ENCODE measurements at regions not wholly inside any gene's neighbourhood (a gene's known extent, or its start where the extent isn't known, plus 50 kb on each side); places are given as distances from the start of the nearest gene placed in this dataset.

DNA sequence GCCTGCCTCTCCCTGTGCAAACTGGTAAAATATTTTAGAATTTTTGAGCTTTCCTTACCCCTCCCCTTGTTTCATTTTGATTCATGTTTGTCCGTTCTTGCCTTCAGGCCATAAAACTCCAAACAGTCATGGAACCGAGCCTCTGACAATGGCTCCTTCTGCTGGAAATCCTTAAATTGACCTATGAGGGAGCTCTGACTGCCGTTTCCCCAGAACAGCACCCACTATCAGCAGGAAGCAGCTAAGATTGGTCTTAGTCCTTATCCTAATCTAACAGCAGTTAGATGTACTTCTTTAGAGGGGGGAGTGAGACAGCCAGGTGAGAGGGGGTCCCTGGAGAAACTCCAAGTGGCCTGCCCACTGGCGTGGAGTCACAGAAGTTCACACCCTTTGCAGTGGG lies 106.7 kb downstream of the FAM174A start:
- no peak for DNase-seq (ENCODE audit: low read depth)
- no peak overlapping the region for H3K4me3 ChIP-seq (ENCODE audit: low read length)
- TF ChIP-seq, protein P1, sequence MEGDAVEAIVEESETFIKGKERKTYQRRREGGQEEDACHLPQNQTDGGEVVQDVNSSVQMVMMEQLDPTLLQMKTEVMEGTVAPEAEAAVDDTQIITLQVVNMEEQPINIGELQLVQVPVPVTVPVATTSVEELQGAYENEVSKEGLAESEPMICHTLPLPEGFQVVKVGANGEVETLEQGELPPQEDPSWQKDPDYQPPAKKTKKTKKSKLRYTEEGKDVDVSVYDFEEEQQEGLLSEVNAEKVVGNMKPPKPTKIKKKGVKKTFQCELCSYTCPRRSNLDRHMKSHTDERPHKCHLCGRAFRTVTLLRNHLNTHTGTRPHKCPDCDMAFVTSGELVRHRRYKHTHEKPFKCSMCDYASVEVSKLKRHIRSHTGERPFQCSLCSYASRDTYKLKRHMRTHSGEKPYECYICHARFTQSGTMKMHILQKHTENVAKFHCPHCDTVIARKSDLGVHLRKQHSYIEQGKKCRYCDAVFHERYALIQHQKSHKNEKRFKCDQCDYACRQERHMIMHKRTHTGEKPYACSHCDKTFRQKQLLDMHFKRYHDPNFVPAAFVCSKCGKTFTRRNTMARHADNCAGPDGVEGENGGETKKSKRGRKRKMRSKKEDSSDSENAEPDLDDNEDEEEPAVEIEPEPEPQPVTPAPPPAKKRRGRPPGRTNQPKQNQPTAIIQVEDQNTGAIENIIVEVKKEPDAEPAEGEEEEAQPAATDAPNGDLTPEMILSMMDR (IDR thresholded peaks at IDR 0.05; ENCODE audit: insufficient read depth, low read depth, low read length, missing control alignments) = no peak

DNA sequence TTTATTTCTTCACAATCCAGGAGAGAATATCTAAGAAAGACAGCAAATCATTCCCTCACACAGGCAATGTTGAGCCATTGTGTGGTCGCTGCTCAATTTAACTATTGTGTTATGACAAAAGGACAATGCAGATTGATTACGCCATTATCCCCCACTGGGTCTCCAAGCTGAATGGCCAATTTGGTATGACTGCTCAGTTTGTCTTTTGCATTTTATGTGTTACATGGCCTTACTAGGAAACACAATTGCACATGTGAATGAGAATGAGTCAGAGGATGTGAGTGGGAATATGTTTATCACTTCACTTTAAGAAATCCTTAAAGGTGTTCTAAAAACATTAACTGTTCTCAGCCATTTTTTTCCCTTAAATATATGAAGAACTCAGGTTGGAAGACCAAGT lies 108.3 kb downstream of the FAM174A start:
- TF ChIP-seq, protein P1 (IDR thresholded peaks at IDR 0.05; ENCODE audit: insufficient read depth, low read depth, low read length, missing control alignments) = no peak
- peak; percentile 53 for DNase-seq (ENCODE audit: low read depth)

DNA sequence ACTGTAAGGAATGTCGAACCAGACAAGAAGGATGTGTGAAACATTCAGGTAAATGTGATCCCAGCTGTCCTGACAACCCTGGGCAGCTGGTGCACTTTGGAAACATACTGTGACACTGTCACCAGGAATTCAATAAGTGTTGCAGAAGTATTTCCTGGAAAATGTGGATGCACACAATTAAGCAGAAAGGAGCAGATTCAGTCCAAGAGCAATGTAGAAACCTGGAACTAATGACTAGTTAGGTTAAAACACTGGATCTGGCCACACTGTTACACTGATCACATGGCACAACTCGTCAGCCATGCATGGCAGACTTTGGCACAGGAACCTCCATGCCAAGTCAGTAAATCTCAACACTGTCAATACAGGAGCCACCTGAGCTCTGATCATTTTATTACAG lies 109.0 kb downstream of the FAM174A start:
- no peak overlapping the region for H3K4me3 ChIP-seq (ENCODE audit: low read length)
- TF ChIP-seq, protein P1 (IDR thresholded peaks at IDR 0.05; ENCODE audit: insufficient read depth, low read depth, low read length, missing control alignments) = no peak
- DNase-seq (ENCODE audit: low read depth) = no peak

More for the DNA sequence above, 108.3 kb downstream of the FAM174A start:
- H3K4me3 ChIP-seq (ENCODE audit: low read length) = no peak overlapping the region

DNA sequence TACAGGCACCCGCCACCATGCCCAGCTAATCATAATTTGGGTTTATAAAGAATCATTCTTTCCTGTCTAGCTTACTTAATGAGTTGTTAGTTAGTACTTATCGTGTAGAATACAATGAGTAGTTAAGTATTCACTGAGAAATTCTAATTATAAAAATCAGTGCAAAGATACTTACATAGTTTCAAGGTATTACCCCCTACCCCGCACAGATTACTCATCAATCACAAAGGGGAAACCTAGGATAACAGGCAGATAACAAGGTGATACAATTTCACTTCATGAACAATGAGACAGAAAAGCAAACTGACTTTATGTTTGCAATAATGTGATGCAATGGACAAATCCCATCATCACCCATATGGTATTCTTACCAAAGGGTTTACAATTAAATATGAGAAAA lies 109.6 kb downstream of the FAM174A start:
- no peak overlapping the region for H3K4me3 ChIP-seq (ENCODE audit: low read length)
- no peak for DNase-seq (ENCODE audit: low read depth)

DNA sequence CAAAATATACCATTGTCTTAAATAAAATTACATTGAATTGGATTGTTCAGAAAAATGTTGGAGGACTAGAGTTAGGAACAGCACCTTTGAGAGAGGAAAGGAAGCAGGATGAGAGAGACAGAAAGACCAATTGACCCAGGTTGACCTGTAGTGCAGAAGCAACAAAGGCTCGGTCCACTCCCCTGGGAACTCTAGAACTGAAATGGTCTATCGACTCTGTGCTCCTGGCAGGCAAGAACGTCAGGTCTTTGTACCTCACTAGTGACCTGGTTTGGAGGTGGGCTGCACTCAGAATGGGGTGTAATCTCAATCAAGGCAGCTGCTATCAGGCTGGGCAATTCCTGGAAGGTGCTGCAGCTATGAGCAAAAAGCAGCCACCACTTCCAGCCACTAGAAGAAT lies 110.8 kb downstream of the FAM174A start:
- DNase-seq (ENCODE audit: low read depth) = no peak
- H3K4me3 ChIP-seq (ENCODE audit: low read length) = no peak overlapping the region
- TF ChIP-seq, protein P1 (IDR thresholded peaks at IDR 0.05; ENCODE audit: insufficient read depth, low read depth, low read length, missing control alignments) = no peak

More for the DNA sequence above, 109.6 kb downstream of the FAM174A start:
- TF ChIP-seq, protein P1 (IDR thresholded peaks at IDR 0.05; ENCODE audit: insufficient read depth, low read depth, low read length, missing control alignments) = no peak

DNA sequence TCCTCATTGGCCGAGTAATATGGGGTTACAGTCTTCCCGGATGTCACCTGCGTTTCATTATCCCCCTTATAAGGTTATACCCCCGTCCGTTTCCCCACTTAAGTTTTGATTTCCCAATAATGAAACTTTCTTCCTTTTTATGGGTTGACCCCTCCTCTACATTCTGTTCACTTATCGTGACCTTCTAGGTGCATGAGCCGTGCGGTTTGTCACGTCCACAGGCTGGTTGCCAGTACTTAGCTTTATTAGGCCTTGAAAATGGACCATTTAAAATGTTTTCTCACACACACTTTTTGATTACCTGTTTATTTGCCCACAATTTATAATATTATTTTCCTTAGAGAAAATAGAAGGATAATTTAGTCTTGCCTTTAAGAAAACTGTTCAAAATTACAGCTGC lies 111.5 kb downstream of the FAM174A start:
- no peak for DNase-seq (ENCODE audit: low read depth)
- H3K4me3 ChIP-seq (ENCODE audit: low read length) = no peak overlapping the region
- TF ChIP-seq, protein P1 (IDR thresholded peaks at IDR 0.05; ENCODE audit: insufficient read depth, low read depth, low read length, missing control alignments) = no peak

DNA sequence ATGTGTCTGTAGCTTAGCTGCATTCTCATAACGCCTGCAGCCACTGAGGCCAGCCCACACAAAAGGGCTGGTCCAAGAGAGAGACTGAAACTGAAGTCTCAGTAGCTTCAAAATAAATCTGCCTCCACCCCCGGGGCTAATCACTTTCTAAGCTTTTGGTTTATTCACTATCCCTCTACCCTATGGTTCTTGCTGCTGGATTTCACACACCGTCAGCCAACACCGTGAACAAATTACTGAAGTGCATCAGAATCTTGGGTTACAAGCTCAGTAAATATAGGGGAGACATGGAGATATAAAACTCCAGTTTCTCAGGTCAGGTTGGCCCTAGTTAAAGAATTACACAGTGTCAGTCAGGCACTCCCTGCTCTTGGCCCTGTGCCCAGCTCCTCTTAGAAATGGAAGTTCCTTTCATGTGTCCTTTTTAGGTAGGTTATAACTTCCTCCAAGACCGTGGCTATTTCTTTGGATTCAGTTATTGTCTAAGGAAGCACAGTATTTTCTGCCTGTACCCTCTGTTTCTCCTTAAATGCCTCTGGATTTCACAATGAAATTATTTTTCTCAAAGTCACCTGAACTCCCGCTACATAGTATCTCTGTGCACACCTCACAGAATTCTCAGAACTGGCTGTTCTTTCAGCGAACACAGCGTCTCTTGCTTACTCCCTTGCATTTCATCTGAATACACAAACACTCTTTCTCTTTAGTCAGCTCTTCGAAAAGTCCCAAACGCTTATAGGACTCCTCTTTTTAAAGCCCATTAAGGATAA lies 112.5 kb downstream of the FAM174A start:
- TF ChIP-seq, protein P1 (IDR thresholded peaks at IDR 0.05; ENCODE audit: insufficient read depth, low read depth, low read length, missing control alignments) = no peak
- H3K4me3 ChIP-seq (ENCODE audit: low read length) = no peak overlapping the region
- DNase-seq (ENCODE audit: low read depth) = peak; percentile 69
